ENCODE measurements at regions not wholly inside any gene's neighbourhood (a gene's known extent, or its start where the extent isn't known, plus 50 kb on each side); places are given as distances from the start of the nearest gene placed in this dataset.
A peak's percentile ranks its signal among the peaks of the same experiment; 100 is the strongest.

- DNase-seq = no peak
Observed at GRCh38 chr6:169853196-169854082, 102.0 kb downstream of the ERMARD start.

GRCh38 chr6:169852504-169853195 is 101.2 kb downstream of the ERMARD start:
- no peak for DNase-seq

- no peak for DNase-seq
Observed at GRCh38 chr6:169851641-169852503, 100.5 kb downstream of the ERMARD start.

GRCh38 chr6:169850746-169851145 is 99.3 kb downstream of the ERMARD start:
- DNase-seq = no peak

- no peak for DNase-seq
Observed at GRCh38 chr6:169850154-169850553, 98.7 kb downstream of the ERMARD start.

- no peak for DNase-seq
Observed at GRCh38 chr6:169849396-169849795, 98.0 kb downstream of the ERMARD start.

- DNase-seq = peak; percentile 58
Observed at GRCh38 chr6:169848946-169849345, 97.5 kb downstream of the ERMARD start.

GRCh38 chr6:169847901-169848311 is 96.5 kb downstream of the ERMARD start:
- DNase-seq = peak; percentile 28

GRCh38 chr6:169847141-169847674 is 95.8 kb downstream of the ERMARD start:
- peak; percentile 12 for DNase-seq

- peak; percentile 51 for DNase-seq
Observed at GRCh38 chr6:169846286-169847056, 95.0 kb downstream of the ERMARD start.

GRCh38 chr6:169845426-169846285 is 94.2 kb downstream of the ERMARD start:
- DNase-seq = peak; percentile 50

GRCh38 chr6:169844946-169845345 is 93.5 kb downstream of the ERMARD start:
- peak; percentile 33 for DNase-seq

GRCh38 chr6:169843991-169844390 is 92.6 kb downstream of the ERMARD start:
- peak; percentile 9 for DNase-seq

GRCh38 chr6:169843110-169843509 is 91.7 kb downstream of the ERMARD start:
- peak; percentile 46 for DNase-seq

GRCh38 chr6:169841907-169842606 is 90.6 kb downstream of the ERMARD start:
- DNase-seq = peak; percentile 33

- DNase-seq = no peak
Observed at GRCh38 chr6:169841251-169841650, 89.8 kb downstream of the ERMARD start.

GRCh38 chr6:169839898-169840631 is 88.6 kb downstream of the ERMARD start:
- DNase-seq = peak; percentile 62

- no peak for DNase-seq
Observed at GRCh38 chr6:169839493-169839892, 88.1 kb downstream of the ERMARD start.

GRCh38 chr6:169839029-169839481 is 87.6 kb downstream of the ERMARD start:
- peak; percentile 48 for DNase-seq

Measured in activated effector memory CD4-positive, alpha-beta T cell treated with anti-CD3 and anti-CD28 coated beads, Interleukin-2, amount 50 U/mL, for 16 hours (primary cell).